ENCODE measurements at regions not wholly inside any gene's neighbourhood (a gene's known extent, or its start where the extent isn't known, plus 50 kb on each side); places are given as distances from the start of the nearest gene placed in this dataset.

GRCh38 chr3:30428251-30428650 is 178.2 kb upstream of the TGFBR2 start:
- H3K9me3 ChIP-seq (ENCODE audit: control insufficient read depth, insufficient read depth, low read depth, low read length), result no peaks in the 10 kb centered on the region
- no peak overlapping the region for H2AFZ ChIP-seq (ENCODE audit: low read length)
- H3K4me1 ChIP-seq (ENCODE audit: control insufficient read depth, extremely low read depth, insufficient read depth, low read length), result peaks cover 4% of the 10 kb centered on the region
- H3K27ac ChIP-seq (ENCODE audit: insufficient read depth, low read length), result no peak overlapping the region
- no peak overlapping the region for H3K4me3 ChIP-seq (replicated peaks in 1 of 4; ENCODE audit: control extremely low read depth in 1 of 4, insufficient read depth in 1 of 4, low read depth in 3 of 4, low read length in 4 of 4)
- H4K20me1 ChIP-seq (ENCODE audit: control insufficient read depth, extremely low read depth, insufficient read depth, low read length), result no peaks in the 10 kb centered on the region
- TF ChIP-seq CTCF (conservative IDR thresholded peaks at IDR 0.05 in 1 of 2, IDR thresholded peaks at IDR 0.05 in 1 of 2; ENCODE audit: low read depth in 1 of 2, low read length in 2 of 2), result no peak
- TF ChIP-seq EZH2 (IDR thresholded peaks at IDR 0.05; ENCODE audit: low read length, missing control alignments), result no peak
- no peak overlapping the region for H3K9ac ChIP-seq (ENCODE audit: insufficient read depth, low read length)
- no peaks in the 10 kb centered on the region for H3K36me3 ChIP-seq (ENCODE audit: control insufficient read depth, insufficient read depth, low read length)
- no peaks in the 10 kb centered on the region for H3K79me2 ChIP-seq (ENCODE audit: control insufficient read depth, insufficient read depth, low read length)
- H3K4me2 ChIP-seq (ENCODE audit: extremely low read depth, insufficient read depth, low read length), result no peak overlapping the region
- no peaks in the 10 kb centered on the region for H3K27me3 ChIP-seq (ENCODE audit: control insufficient read depth, insufficient read depth, low read length)
- peak; percentile 41 to 91 for DNase-seq (ENCODE audit: low read depth in 2 of 2)

GRCh38 chr3:30435861-30436331 is 170.5 kb upstream of the TGFBR2 start:
- TF ChIP-seq EZH2 (IDR thresholded peaks at IDR 0.05; ENCODE audit: low read length, missing control alignments), result no peak
- TF ChIP-seq CTCF (conservative IDR thresholded peaks at IDR 0.05 in 1 of 2, IDR thresholded peaks at IDR 0.05 in 1 of 2; ENCODE audit: low read depth in 1 of 2, low read length in 2 of 2), result no peak
- peaks cover 5% of the 10 kb centered on the region for H3K4me1 ChIP-seq (ENCODE audit: control insufficient read depth, extremely low read depth, insufficient read depth, low read length)
- H3K4me2 ChIP-seq (ENCODE audit: extremely low read depth, insufficient read depth, low read length), result no peak overlapping the region
- no peaks in the 10 kb centered on the region for H3K27me3 ChIP-seq (ENCODE audit: control insufficient read depth, insufficient read depth, low read length)
- no peak overlapping the region for H3K9ac ChIP-seq (ENCODE audit: insufficient read depth, low read length)
- H3K79me2 ChIP-seq (ENCODE audit: control insufficient read depth, insufficient read depth, low read length), result no peaks in the 10 kb centered on the region
- no peaks in the 10 kb centered on the region for H3K9me3 ChIP-seq (ENCODE audit: control insufficient read depth, insufficient read depth, low read depth, low read length)
- no peak for DNase-seq (ENCODE audit: low read depth in 2 of 2)
- no peak overlapping the region for H3K4me3 ChIP-seq (replicated peaks in 1 of 4; ENCODE audit: control extremely low read depth in 1 of 4, insufficient read depth in 1 of 4, low read depth in 3 of 4, low read length in 4 of 4)
- no peak overlapping the region for H3K27ac ChIP-seq (ENCODE audit: insufficient read depth, low read length)
- H4K20me1 ChIP-seq (ENCODE audit: control insufficient read depth, extremely low read depth, insufficient read depth, low read length), result no peaks in the 10 kb centered on the region
- H3K36me3 ChIP-seq (ENCODE audit: control insufficient read depth, insufficient read depth, low read length), result no peaks in the 10 kb centered on the region
- H2AFZ ChIP-seq (ENCODE audit: low read length), result no peak overlapping the region

GRCh38 chr3:30437171-30437601 is 169.2 kb upstream of the TGFBR2 start:
- Histone ChIP-seq H3K36me3 (ENCODE audit: control insufficient read depth, insufficient read depth, low read length) (no peaks in the 10 kb centered on the region), H3K9me3 (ENCODE audit: control insufficient read depth, insufficient read depth, low read depth, low read length) (no peaks in the 10 kb centered on the region), H4K20me1 (ENCODE audit: control insufficient read depth, extremely low read depth, insufficient read depth, low read length) (no peaks in the 10 kb centered on the region), H3K79me2 (ENCODE audit: control insufficient read depth, insufficient read depth, low read length) (no peaks in the 10 kb centered on the region), H3K27me3 (ENCODE audit: control insufficient read depth, insufficient read depth, low read length) (no peaks in the 10 kb centered on the region), H2AFZ (ENCODE audit: low read length) (peak overlapping the region; percentile 25), H3K4me2 (ENCODE audit: extremely low read depth, insufficient read depth, low read length) (no peak overlapping the region), H3K4me3 (replicated peaks in 1 of 4; ENCODE audit: control extremely low read depth in 1 of 4, insufficient read depth in 1 of 4, low read depth in 3 of 4, low read length in 4 of 4) (no peak overlapping the region), H3K27ac (ENCODE audit: insufficient read depth, low read length) (no peak overlapping the region), H3K9ac (ENCODE audit: insufficient read depth, low read length) (no peak overlapping the region), H3K4me1 (ENCODE audit: control insufficient read depth, extremely low read depth, insufficient read depth, low read length) (peaks cover 5% of the 10 kb centered on the region)
- TF ChIP-seq EZH2 (IDR thresholded peaks at IDR 0.05; ENCODE audit: low read length, missing control alignments) (no peak), CTCF (conservative IDR thresholded peaks at IDR 0.05 in 1 of 2, IDR thresholded peaks at IDR 0.05 in 1 of 2; ENCODE audit: low read depth in 1 of 2, low read length in 2 of 2) (peak in 1 of 2 donors; percentile 7)
- DNase-seq (ENCODE audit: low read depth in 2 of 2), result peak; percentile 62 to 75

Data from fibroblast of lung (primary cell).